ENCODE measurements at regions not wholly inside any gene's neighbourhood (a gene's known extent, or its start where the extent isn't known, plus 50 kb on each side); places are given as distances from the start of the nearest gene placed in this dataset.

DNA sequence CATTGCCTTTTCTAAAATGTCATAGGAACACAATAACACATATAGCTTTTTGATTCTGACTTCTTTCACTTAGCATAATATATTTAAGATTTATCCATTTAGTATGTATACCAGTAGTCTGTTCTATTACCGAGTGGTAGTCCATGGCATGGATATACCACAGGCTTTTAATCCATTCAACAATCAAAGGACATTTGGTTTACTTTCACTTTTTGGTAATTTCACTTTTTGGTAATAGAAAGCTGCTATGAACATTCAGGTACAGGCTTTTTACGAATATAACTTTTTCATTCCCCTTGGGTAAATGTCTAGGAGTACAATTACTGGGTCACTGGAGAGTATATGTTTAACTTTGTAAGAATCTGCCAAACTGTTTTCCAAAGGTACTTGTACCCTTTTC, 100.7 kb upstream of the PRICKLE1 start:
- Histone ChIP-seq H4K20me1 (ENCODE audit: insufficient read depth, low read length) (no peaks in the 10 kb centered on the region), H3K4me1 (ENCODE audit: insufficient read depth, low read length) (no peaks in the 10 kb centered on the region), H3K9me3 (ENCODE audit: insufficient read depth, low read depth, low read length) (no peaks in the 10 kb centered on the region), H3K27ac (ENCODE audit: low read depth, low read length) (no peak overlapping the region), H3K27me3 (ENCODE audit: insufficient read depth, low read length) (no peaks in the 10 kb centered on the region), H3K9ac (ENCODE audit: low read length) (no peak overlapping the region), H3K79me2 (ENCODE audit: insufficient read depth, low read length) (no peaks in the 10 kb centered on the region), H2AFZ (ENCODE audit: low read depth, low read length) (no peak overlapping the region), H3K4me3 (ENCODE audit: insufficient read depth, low read depth, low read length) (no peak overlapping the region), H3K36me3 (ENCODE audit: insufficient read depth, low read length) (no peaks in the 10 kb centered on the region), H3K4me2 (ENCODE audit: low read length) (no peak overlapping the region)
- DNase-seq (ENCODE audit: low read depth) (no peak), FAIRE-seq (no peak)
- Mint-ChIP-seq H3K9me3 (ENCODE audit: unreplicated experiment) (peaks cover 14% of the 10 kb centered on the region), H3K36me3 (ENCODE audit: low read depth, unreplicated experiment) (no peaks in the 10 kb centered on the region), H3K4me3 (ENCODE audit: unreplicated experiment) (no peak overlapping the region), H3K4me1 (ENCODE audit: low read depth, unreplicated experiment) (peaks cover 9% of the 10 kb centered on the region), H3K27ac (ENCODE audit: unreplicated experiment) (no peak overlapping the region), H3K27me3 (ENCODE audit: low read depth, unreplicated experiment) (no peaks in the 10 kb centered on the region)
- TF ChIP-seq, protein P1, sequence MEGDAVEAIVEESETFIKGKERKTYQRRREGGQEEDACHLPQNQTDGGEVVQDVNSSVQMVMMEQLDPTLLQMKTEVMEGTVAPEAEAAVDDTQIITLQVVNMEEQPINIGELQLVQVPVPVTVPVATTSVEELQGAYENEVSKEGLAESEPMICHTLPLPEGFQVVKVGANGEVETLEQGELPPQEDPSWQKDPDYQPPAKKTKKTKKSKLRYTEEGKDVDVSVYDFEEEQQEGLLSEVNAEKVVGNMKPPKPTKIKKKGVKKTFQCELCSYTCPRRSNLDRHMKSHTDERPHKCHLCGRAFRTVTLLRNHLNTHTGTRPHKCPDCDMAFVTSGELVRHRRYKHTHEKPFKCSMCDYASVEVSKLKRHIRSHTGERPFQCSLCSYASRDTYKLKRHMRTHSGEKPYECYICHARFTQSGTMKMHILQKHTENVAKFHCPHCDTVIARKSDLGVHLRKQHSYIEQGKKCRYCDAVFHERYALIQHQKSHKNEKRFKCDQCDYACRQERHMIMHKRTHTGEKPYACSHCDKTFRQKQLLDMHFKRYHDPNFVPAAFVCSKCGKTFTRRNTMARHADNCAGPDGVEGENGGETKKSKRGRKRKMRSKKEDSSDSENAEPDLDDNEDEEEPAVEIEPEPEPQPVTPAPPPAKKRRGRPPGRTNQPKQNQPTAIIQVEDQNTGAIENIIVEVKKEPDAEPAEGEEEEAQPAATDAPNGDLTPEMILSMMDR (IDR thresholded peaks at IDR 0.05; ENCODE audit: insufficient read depth, low read depth, low read length), result no peak
- TF ChIP-seq EZH2 (IDR thresholded peaks at IDR 0.05; ENCODE audit: insufficient read depth, low read length), result no peak

DNA sequence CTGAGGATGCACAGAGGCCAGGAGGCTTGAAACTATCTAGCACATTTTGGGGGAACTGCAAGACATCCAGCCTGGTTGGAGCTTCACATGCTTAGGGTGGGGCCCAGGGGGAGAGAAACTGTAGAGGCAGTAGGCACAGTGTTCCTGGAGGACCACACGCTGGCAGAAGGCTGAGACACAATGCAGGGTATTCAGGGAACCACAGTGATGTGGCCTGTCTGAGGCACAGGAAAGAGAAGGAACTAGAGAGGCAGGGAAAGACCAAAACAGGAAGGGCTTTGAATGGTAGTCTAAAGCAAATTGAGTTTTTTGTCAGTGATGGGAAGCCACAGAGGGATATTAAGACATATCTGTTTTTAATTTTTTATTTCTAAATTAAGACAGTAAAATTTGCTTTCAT, 100.2 kb upstream of the PRICKLE1 start:
- Histone ChIP-seq H4K20me1 (ENCODE audit: insufficient read depth, low read length) (no peaks in the 10 kb centered on the region), H3K36me3 (ENCODE audit: insufficient read depth, low read length) (no peaks in the 10 kb centered on the region), H3K4me2 (ENCODE audit: low read length) (no peak overlapping the region), H3K27ac (ENCODE audit: low read depth, low read length) (no peak overlapping the region), H2AFZ (ENCODE audit: low read depth, low read length) (no peak overlapping the region), H3K4me3 (ENCODE audit: insufficient read depth, low read depth, low read length) (no peak overlapping the region), H3K79me2 (ENCODE audit: insufficient read depth, low read length) (no peaks in the 10 kb centered on the region), H3K4me1 (ENCODE audit: insufficient read depth, low read length) (no peaks in the 10 kb centered on the region), H3K9me3 (ENCODE audit: insufficient read depth, low read depth, low read length) (no peaks in the 10 kb centered on the region), H3K9ac (ENCODE audit: low read length) (no peak overlapping the region), H3K27me3 (ENCODE audit: insufficient read depth, low read length) (no peaks in the 10 kb centered on the region)
- no peak overlapping the region for H3K27ac Mint-ChIP-seq (ENCODE audit: unreplicated experiment)
- H3K27me3 Mint-ChIP-seq (ENCODE audit: low read depth, unreplicated experiment), result no peaks in the 10 kb centered on the region
- H3K9me3 Mint-ChIP-seq (ENCODE audit: unreplicated experiment), result peaks cover 14% of the 10 kb centered on the region
- no peak for DNase-seq (ENCODE audit: low read depth)
- no peak for FAIRE-seq
- H3K4me3 Mint-ChIP-seq (ENCODE audit: unreplicated experiment), result no peak overlapping the region
- H3K4me1 Mint-ChIP-seq (ENCODE audit: low read depth, unreplicated experiment), result peaks cover 9% of the 10 kb centered on the region
- H3K36me3 Mint-ChIP-seq (ENCODE audit: low read depth, unreplicated experiment), result no peaks in the 10 kb centered on the region
- TF ChIP-seq, protein P1 (IDR thresholded peaks at IDR 0.05; ENCODE audit: insufficient read depth, low read depth, low read length), result no peak
- TF ChIP-seq EZH2 (IDR thresholded peaks at IDR 0.05; ENCODE audit: insufficient read depth, low read length), result no peak

DNA sequence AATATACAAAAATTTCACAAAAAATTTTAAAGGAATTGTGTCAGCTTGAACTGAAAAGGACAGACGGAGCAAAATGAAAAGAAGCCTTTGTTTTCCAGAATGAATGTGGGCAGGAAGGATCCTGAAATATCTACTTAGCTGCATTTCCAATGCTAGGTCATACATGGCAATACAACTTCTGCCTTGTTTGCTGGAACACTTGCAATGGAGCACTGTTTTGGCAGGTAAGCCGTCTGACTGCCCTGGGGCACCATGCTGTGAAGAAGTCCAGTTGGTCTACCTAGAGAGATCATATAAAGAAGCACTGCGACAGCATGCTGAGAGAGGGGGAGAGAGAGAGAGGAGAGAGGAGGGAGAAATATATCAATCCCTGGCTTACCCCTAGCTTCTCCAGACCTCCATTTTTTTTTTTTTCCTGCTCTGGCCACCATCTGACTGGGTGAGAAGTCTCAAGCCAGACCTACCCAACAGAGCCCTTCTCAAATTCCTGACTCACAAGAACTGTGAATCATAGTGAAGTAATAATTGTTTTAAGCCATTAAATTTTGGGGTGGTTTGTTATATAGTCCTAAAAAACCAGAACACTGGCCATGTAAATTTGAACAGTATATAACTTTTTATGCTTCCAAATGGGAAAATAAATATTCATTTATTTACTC, 97.1 kb upstream of the PRICKLE1 start:
- Mint-ChIP-seq H3K4me1 (ENCODE audit: low read depth, unreplicated experiment) (peaks cover 3% of the 10 kb centered on the region), H3K36me3 (ENCODE audit: low read depth, unreplicated experiment) (no peaks in the 10 kb centered on the region), H3K27me3 (ENCODE audit: low read depth, unreplicated experiment) (no peaks in the 10 kb centered on the region), H3K27ac (ENCODE audit: unreplicated experiment) (no peak overlapping the region), H3K4me3 (ENCODE audit: unreplicated experiment) (no peak overlapping the region), H3K9me3 (ENCODE audit: unreplicated experiment) (peaks cover 11% of the 10 kb centered on the region)
- FAIRE-seq, result no peak
- Histone ChIP-seq H3K4me1 (ENCODE audit: insufficient read depth, low read length) (no peaks in the 10 kb centered on the region), H3K4me3 (ENCODE audit: insufficient read depth, low read depth, low read length) (no peak overlapping the region), H2AFZ (ENCODE audit: low read depth, low read length) (no peak overlapping the region), H4K20me1 (ENCODE audit: insufficient read depth, low read length) (no peaks in the 10 kb centered on the region), H3K36me3 (ENCODE audit: insufficient read depth, low read length) (no peaks in the 10 kb centered on the region), H3K27me3 (ENCODE audit: insufficient read depth, low read length) (no peaks in the 10 kb centered on the region), H3K4me2 (ENCODE audit: low read length) (no peak overlapping the region), H3K27ac (ENCODE audit: low read depth, low read length) (no peak overlapping the region), H3K9me3 (ENCODE audit: insufficient read depth, low read depth, low read length) (no peaks in the 10 kb centered on the region), H3K9ac (ENCODE audit: low read length) (no peak overlapping the region), H3K79me2 (ENCODE audit: insufficient read depth, low read length) (no peaks in the 10 kb centered on the region)
- DNase-seq (ENCODE audit: low read depth), result no peak
- TF ChIP-seq EZH2 (IDR thresholded peaks at IDR 0.05; ENCODE audit: insufficient read depth, low read length), result no peak
- TF ChIP-seq, protein P1 (IDR thresholded peaks at IDR 0.05; ENCODE audit: insufficient read depth, low read depth, low read length), result no peak
